ENCODE measurements at regions not wholly inside any gene's neighbourhood (a gene's known extent, or its start where the extent isn't known, plus 50 kb on each side); places are given as distances from the start of the nearest gene placed in this dataset.

DNA sequence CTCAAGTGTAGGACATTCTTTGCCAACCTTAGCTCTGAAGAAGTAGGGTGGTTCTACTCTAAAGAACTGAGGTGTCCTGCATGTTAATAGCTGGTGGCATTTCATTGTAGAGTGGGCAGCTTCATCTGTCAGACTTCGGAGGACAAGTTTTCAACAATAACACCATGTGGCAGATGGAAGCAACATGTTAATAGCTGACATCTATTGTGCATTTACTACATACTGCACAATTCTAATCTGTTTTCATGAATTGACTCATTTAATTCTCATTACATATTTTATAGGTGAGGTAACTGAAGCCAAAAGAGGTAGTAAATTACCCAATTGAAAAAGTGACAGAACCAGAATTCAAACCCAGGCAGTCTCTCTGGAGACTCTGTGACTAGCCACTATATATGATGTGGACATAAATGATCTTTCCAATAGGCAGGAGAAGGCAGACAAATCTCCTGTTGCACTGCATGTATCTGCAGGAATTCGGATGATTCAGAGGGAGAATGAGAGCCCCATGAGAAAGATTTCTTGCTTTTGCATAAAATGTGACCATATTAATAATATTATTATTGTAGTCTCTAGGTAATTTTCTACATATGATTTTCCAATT lies 137.2 kb upstream of the E2F7 start:
- no peak for TF ChIP-seq POU2F2 (IDR thresholded peaks at IDR 0.05; ENCODE audit: low read depth, low read length)
- TF ChIP-seq POLR2A (IDR thresholded peaks at IDR 0.05; ENCODE audit: low read depth, low read length), result no peak
- TF ChIP-seq POLR2AphosphoS5 (IDR thresholded peaks at IDR 0.05; ENCODE audit: low read depth, low read length), result no peak
- TF ChIP-seq TAF1 (IDR thresholded peaks at IDR 0.05; ENCODE audit: low read depth, low read length), result no peak
- no peak for TF ChIP-seq SPI1 (IDR thresholded peaks at IDR 0.05; ENCODE audit: low read depth, low read length)
- TF ChIP-seq PAX5 (IDR thresholded peaks at IDR 0.05; ENCODE audit: insufficient read depth, low read length, severe bottlenecking), result no peak
